Panc1 (cell line): ENCODE measurements at regions not wholly inside any gene's neighbourhood (a gene's known extent, or its start where the extent isn't known, plus 50 kb on each side); places are given as distances from the start of the nearest gene placed in this dataset.
"Not testable (repeated sequence)": the region's sequence is repeated elsewhere in the genome, so short reads cannot be mapped to it uniquely, and the experiment has no call there.

Experiments
- ATAC-seq: fragments of 200-7000 bp; cut with Tn5 transposase; 2 replicates; pipeline ENCODE4 v1.9.1; 2020; ENCODE audit warnings: mild to moderate bottlenecking, moderate library complexity
- BruUV-seq: library from RNA; stranded (reverse); fragments of 400-500 nt; replicated peaks from 2 replicates; lab custom pipeline; 2021; lab: Mats Ljungman, UMichigan
- CTCF ChIA-PET: fragments of 300-600 bp; sonication (Branson Sonifier 250); formaldehyde crosslinking; loops from one replicate; lab custom pipeline; 2022; ENCODE audit warnings: antibody characterized with exemption; lab: Charles Lee
- POLR2A ChIA-PET: fragments of 300-600 bp; sonication (Branson Sonifier 250); formaldehyde crosslinking; loops from one replicate; lab custom pipeline; 2022; ENCODE audit warnings: antibody characterized with exemption; lab: Charles Lee
- DNase-seq: peaks from one replicate; pipeline ENCODE4 v3.0.0-alpha.2; 2010; ENCODE audit warnings: low read depth, low spot score
- H3K27ac ChIP-seq: 2 replicates; pipeline ENCODE4 v1.5.1; 2011; ENCODE audit warnings: mild to moderate bottlenecking, low read length, inconsistent platforms
- H3K27me3 ChIP-seq: fragments of 200-500 bp; sonication (Bioruptor generic); 2 replicates; pipeline ENCODE4 v1.6.0; 2014; ENCODE audit warnings: low read length, inconsistent platforms; ENCODE audit not compliant: control insufficient read depth, insufficient read depth
- H3K36me3 ChIP-seq: fragments of 200-500 bp; sonication (Bioruptor generic); 2 replicates; pipeline ENCODE4 v1.5.1; 2014; ENCODE audit warnings: inconsistent platforms, mild to moderate bottlenecking, low read length, moderate library complexity; ENCODE audit not compliant: control insufficient read depth, insufficient read depth
- H3K4me1 ChIP-seq: 2 replicates; pipeline ENCODE4 v1.5.1; 2011; ENCODE audit warnings: inconsistent platforms, mild to moderate bottlenecking, low read length, moderate library complexity; ENCODE audit not compliant: control insufficient read depth, insufficient read depth
- H3K4me3 ChIP-seq, 2 experiments: 2 replicates each; pipeline ENCODE4 v1.5.1; 2011 to 2012; ENCODE audit warnings: low read depth in 2 of 2, low read length in 2 of 2, mild to moderate bottlenecking in 2 of 2, inconsistent platforms in 1 of 2, moderate library complexity in 1 of 2
- H3K9me3 ChIP-seq: fragments of 200-500 bp; sonication (Bioruptor generic); 2 replicates; pipeline ENCODE4 v1.5.1; 2014; ENCODE audit warnings: low read depth, mild to moderate bottlenecking, inconsistent platforms, low read length, moderate library complexity; ENCODE audit not compliant: control insufficient read depth, insufficient read depth
- POLR2AphosphoS5 ChIP-seq: IDR thresholded peaks from 2 replicates; pipeline ENCODE4 v1.6.1; 2012; ENCODE audit warnings: mild to moderate bottlenecking, low read depth, low read length, moderate library complexity
- REST ChIP-seq, 2 experiments: IDR thresholded peaks; 2 replicates each; pipeline ENCODE4 v1.6.1; 2011 to 2012; ENCODE audit warnings: low read depth in 2 of 2, control low read depth in 1 of 2, low read length in 1 of 2, mild to moderate bottlenecking in 1 of 2, moderate library complexity in 1 of 2; ENCODE audit not compliant: insufficient read depth in 1 of 2
- SIN3A ChIP-seq: IDR thresholded peaks from 2 replicates; pipeline ENCODE4 v1.6.1; 2012; ENCODE audit warnings: low read depth, mild to moderate bottlenecking, low read length, moderate library complexity, borderline replicate concordance; ENCODE audit not compliant: insufficient read depth
- TCF7L2 ChIP-seq: IDR thresholded peaks from 2 replicates; pipeline ENCODE4 v1.6.1; 2011; ENCODE audit warnings: mild to moderate bottlenecking, low read depth, low read length, inconsistent platforms
- in situ Hi-C: cut with HindIII; loops from 2 replicates; pipeline ENCODE4 v1.10.0; 2016; ENCODE audit warnings: low sequenced_read_pairs, low pct_unique_long_range_greater_than_20kb
- intact Hi-C: fragments of 100-400 bp; cut with micrococcal nuclease; formaldehyde crosslinking; loops from one replicate; pipeline ENCODE4 v1.10.0; 2022; ENCODE audit not compliant: unreplicated experiment
- TF ChIP-seq, protein P1 (sequence below): fragments of 450-650 bp; IDR thresholded peaks from 2 replicates; pipeline ENCODE4 v1.5.1; 2017; ENCODE audit warnings: mild to moderate bottlenecking

GRCh38 chr12:131413006-131413405, 297.9 kb upstream of the SFSWAP start:
- BruUV-seq, result no TSS peak
- DNase-seq (no peak), ATAC-seq (no peak)
- in situ Hi-C loops (no loop called here), intact Hi-C loops (no loop called here)
- no peak for TF ChIP-seq SIN3A
- TF ChIP-seq POLR2AphosphoS5, result no peak
- TF ChIP-seq, protein P1, sequence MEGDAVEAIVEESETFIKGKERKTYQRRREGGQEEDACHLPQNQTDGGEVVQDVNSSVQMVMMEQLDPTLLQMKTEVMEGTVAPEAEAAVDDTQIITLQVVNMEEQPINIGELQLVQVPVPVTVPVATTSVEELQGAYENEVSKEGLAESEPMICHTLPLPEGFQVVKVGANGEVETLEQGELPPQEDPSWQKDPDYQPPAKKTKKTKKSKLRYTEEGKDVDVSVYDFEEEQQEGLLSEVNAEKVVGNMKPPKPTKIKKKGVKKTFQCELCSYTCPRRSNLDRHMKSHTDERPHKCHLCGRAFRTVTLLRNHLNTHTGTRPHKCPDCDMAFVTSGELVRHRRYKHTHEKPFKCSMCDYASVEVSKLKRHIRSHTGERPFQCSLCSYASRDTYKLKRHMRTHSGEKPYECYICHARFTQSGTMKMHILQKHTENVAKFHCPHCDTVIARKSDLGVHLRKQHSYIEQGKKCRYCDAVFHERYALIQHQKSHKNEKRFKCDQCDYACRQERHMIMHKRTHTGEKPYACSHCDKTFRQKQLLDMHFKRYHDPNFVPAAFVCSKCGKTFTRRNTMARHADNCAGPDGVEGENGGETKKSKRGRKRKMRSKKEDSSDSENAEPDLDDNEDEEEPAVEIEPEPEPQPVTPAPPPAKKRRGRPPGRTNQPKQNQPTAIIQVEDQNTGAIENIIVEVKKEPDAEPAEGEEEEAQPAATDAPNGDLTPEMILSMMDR, result no peak
- TF ChIP-seq REST (IDR thresholded peaks at IDR 0.05; ENCODE audit: insufficient read depth in 1 of 2, low read depth in 2 of 2, low read length in 1 of 2), result no peak
- no peak for TF ChIP-seq TCF7L2
- Histone ChIP-seq H3K36me3 (no peaks in the 10 kb centered on the region), H3K4me3 (no peak overlapping the region), H3K27ac (no peak overlapping the region), H3K4me1 (no peaks in the 10 kb centered on the region), H3K27me3 (peaks cover 2% of the 10 kb centered on the region; the same call in 1 of the 2 replicates), H3K9me3 (no peaks in the 10 kb centered on the region)
- CTCF ChIA-PET, result no interaction called here
- POLR2A ChIA-PET, result no interaction called here

DNA sequence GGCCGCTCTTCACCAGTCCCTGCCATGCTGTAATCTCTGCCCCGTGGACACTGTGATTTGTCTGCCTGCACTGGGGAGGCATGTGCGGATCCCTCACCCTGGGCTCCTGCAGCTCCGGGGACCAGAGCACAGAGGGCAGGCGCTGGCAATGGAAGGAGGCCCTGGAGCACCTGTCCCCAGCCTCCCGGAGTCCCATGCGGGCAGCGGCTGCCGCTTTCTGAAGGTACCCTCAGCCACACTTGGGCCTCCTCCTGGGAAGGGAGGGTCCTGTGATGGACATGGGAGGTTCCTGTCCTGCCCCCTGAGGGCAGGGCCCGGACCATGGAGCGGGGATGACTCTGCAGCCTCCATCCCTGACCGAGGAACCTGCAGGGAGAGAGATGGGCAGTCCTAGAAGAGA, 297.4 kb upstream of the SFSWAP start:
- no peak for DNase-seq
- H3K27me3 ChIP-seq, result peaks cover 2% of the 10 kb centered on the region; the same call in 1 of the 2 replicates
- no peaks in the 10 kb centered on the region for H3K36me3 ChIP-seq
- in situ Hi-C loops (no loop called here), intact Hi-C loops (no loop called here)
- POLR2A ChIA-PET, result no interaction called here
- CTCF ChIA-PET, result no interaction called here
- H3K9me3 ChIP-seq, result no peaks in the 10 kb centered on the region
- no peak overlapping the region for H3K27ac ChIP-seq
- no peak overlapping the region for H3K4me3 ChIP-seq
- TF ChIP-seq POLR2AphosphoS5 (no peak), TCF7L2 (no peak), REST (IDR thresholded peaks at IDR 0.05; ENCODE audit: insufficient read depth in 1 of 2, low read depth in 2 of 2, low read length in 1 of 2) (no peak), SIN3A (no peak)
- TF ChIP-seq, protein P1, result no peak
- 0 out of 2 replicates have a peak, but pooled peaks have one; percentile 40 for ATAC-seq
- no peaks in the 10 kb centered on the region for H3K4me1 ChIP-seq
- BruUV-seq, result no TSS peak

DNA sequence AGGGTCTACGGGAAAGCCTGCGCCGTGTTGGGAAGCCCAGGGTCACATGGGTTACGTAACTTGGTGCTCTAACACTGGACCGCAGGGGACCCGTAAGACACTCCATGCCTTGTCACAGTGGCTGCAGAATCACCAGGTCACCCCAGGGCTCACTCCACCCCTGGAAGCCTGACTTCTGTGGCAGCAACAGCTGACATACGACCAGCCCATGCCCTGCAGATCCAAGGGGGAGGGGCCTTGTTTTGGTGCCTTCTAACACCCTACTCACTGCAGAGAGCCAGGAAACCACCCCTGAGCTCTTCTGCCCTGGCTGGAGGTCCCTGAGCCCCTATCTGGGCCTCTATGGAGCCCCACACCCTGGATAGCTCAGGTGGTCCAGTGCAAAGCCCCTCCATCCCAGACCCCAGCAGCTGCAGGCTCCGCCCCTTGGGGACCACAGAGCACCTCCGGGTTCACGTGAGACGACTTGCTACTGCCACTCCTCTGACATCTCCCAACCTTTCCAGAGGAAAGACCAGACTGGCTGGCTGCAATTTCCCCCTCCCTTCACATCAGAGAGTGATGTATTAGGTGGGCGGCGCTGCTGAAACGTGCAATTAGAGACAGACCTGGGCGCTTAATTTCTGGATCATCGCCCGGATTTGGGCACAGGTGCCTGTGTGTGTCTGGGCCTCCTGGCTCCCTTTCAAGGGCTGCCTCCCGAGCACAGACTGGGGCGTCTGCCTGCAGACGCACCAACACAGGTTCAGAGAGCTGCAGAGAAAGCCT, 296.6 kb upstream of the SFSWAP start:
- H3K36me3 ChIP-seq, POLR2A ChIA-PET, H3K27me3 ChIP-seq, BruUV-seq, H3K4me3 ChIP-seq, DNase-seq, H3K27ac ChIP-seq, in situ Hi-C loops, intact Hi-C loops, H3K4me1 ChIP-seq, CTCF ChIA-PET, H3K9me3 ChIP-seq, ATAC-seq: not testable (repeated sequence)
